Ramos (cell line): ENCODE measurements at regions not wholly inside any gene's neighbourhood (a gene's known extent, or its start where the extent isn't known, plus 50 kb on each side); places are given as distances from the start of the nearest gene placed in this dataset.
"Not testable (repeated sequence)": the region's sequence is repeated elsewhere in the genome, so short reads cannot be mapped to it uniquely, and the experiment has no call there.

Experiments
- in situ Hi-C: fragments of 300-500 bp; cut with MboI; formaldehyde crosslinking; loops from one replicate; pipeline ENCODE4 v1.14.3; 2022; ENCODE audit warnings: low sequenced_read_pairs; ENCODE audit not compliant: unreplicated experiment

- in situ Hi-C loops, result loop anchor here (10.0 kb wide), 1 partner anchor 699 kb away; no protein-coding TSS in a partner anchor
Measured at GRCh38 chr14:105686050-105686449, 159.7 kb downstream of the TMEM121 start.

GRCh38 chr14:105686462-105687170, 160.2 kb downstream of the TMEM121 start:
- in situ Hi-C loops, result loop anchor here (10.0 kb wide), 1 partner anchor 698 kb away; no protein-coding TSS in a partner anchor

GRCh38 chr14:105687171-105688022, 161.0 kb downstream of the TMEM121 start:
- in situ Hi-C loops, result loop anchor here (10.0 kb wide), 1 partner anchor 697 kb away; no protein-coding TSS in a partner anchor

GRCh38 chr14:105688023-105688351, 161.6 kb downstream of the TMEM121 start:
- in situ Hi-C loops, result loop anchor here (10.0 kb wide), 1 partner anchor 697 kb away; no protein-coding TSS in a partner anchor

GRCh38 chr14:105688664-105689221, 162.4 kb downstream of the TMEM121 start:
- in situ Hi-C loops, result loop anchor here (10.0 kb wide), 1 partner anchor 696 kb away; no protein-coding TSS in a partner anchor

- in situ Hi-C loops, result loop anchor here (10.0 kb wide), 1 partner anchor 695 kb away; no protein-coding TSS in a partner anchor
Measured at GRCh38 chr14:105689722-105690121, 163.3 kb downstream of the TMEM121 start.

GRCh38 chr14:105690671-105691070, 164.3 kb downstream of the TMEM121 start:
- in situ Hi-C loops, result no loop called here

GRCh38 chr14:105691321-105692109, 165.1 kb downstream of the TMEM121 start:
- in situ Hi-C loops, result not testable (repeated sequence)

- in situ Hi-C loops, result not testable (repeated sequence)
Measured at GRCh38 chr14:105692110-105692685, 165.8 kb downstream of the TMEM121 start.

GRCh38 chr14:105694961-105695360, 168.6 kb downstream of the TMEM121 start:
- in situ Hi-C loops, result no loop called here

- in situ Hi-C loops, result not testable (repeated sequence)
Measured at GRCh38 chr14:105696388-105696787, 170.0 kb downstream of the TMEM121 start.

GRCh38 chr14:105697414-105697813, 171.0 kb downstream of the TMEM121 start:
- in situ Hi-C loops, result not testable (repeated sequence)

- in situ Hi-C loops, result not testable (repeated sequence)
Measured at GRCh38 chr14:105697955-105698354, 171.6 kb downstream of the TMEM121 start.

- in situ Hi-C loops, result not testable (repeated sequence)
Measured at GRCh38 chr14:105698940-105699556, 172.7 kb downstream of the TMEM121 start.

- in situ Hi-C loops, result loop anchor here (5.0 kb wide), 1 partner anchor 118 kb away; no protein-coding TSS in a partner anchor
Measured at GRCh38 chr14:105699706-105700105, 173.3 kb downstream of the TMEM121 start.

- in situ Hi-C loops, result loop anchor here (5.0 kb wide), 1 partner anchor 117 kb away; no protein-coding TSS in a partner anchor
Measured at GRCh38 chr14:105700146-105700545, 173.8 kb downstream of the TMEM121 start.

GRCh38 chr14:105700622-105701288, 174.4 kb downstream of the TMEM121 start:
- in situ Hi-C loops, result loop anchor here (5.0 kb wide), 1 partner anchor 117 kb away; no protein-coding TSS in a partner anchor
